HG03066 (cell line): ENCODE measurements at regions not wholly inside any gene's neighbourhood (a gene's known extent, or its start where the extent isn't known, plus 50 kb on each side); places are given as distances from the start of the nearest gene placed in this dataset.

Experiments
- ATAC-seq: cut with Tn5 transposase; IDR thresholded peaks from one replicate; pipeline ENCODE4 v1.9.1; 2021; ENCODE audit warnings: low read depth; ENCODE audit not compliant: unreplicated experiment

GRCh38 chr1:4494027-4494426 lies 160.4 kb upstream of the AJAP1 start:
- ATAC-seq: no peak

GRCh38 chr1:4494558-4494957 lies 159.9 kb upstream of the AJAP1 start:
- no peak for ATAC-seq

GRCh38 chr1:4495809-4496208 lies 158.6 kb upstream of the AJAP1 start:
- no peak for ATAC-seq

GRCh38 chr1:4500441-4500840 lies 154.0 kb upstream of the AJAP1 start:
- no peak for ATAC-seq

- ATAC-seq: no peak
Measured at GRCh38 chr1:4506591-4506990, 147.8 kb upstream of the AJAP1 start.

- no peak for ATAC-seq
Measured at GRCh38 chr1:4509206-4509605, 145.2 kb upstream of the AJAP1 start.

GRCh38 chr1:4510276-4510691 lies 144.1 kb upstream of the AJAP1 start:
- ATAC-seq: no peak

- no peak for ATAC-seq
Measured at GRCh38 chr1:4511374-4511773, 143.0 kb upstream of the AJAP1 start.

- ATAC-seq: no peak
Measured at GRCh38 chr1:4512636-4513035, 141.8 kb upstream of the AJAP1 start.

GRCh38 chr1:4513685-4514084 lies 140.7 kb upstream of the AJAP1 start:
- no peak for ATAC-seq

- no peak for ATAC-seq
Measured at GRCh38 chr1:4515727-4516289, 138.6 kb upstream of the AJAP1 start.

GRCh38 chr1:4516596-4516995 lies 137.8 kb upstream of the AJAP1 start:
- no peak for ATAC-seq

- ATAC-seq: no peak
Measured at GRCh38 chr1:4517186-4517954, 137.0 kb upstream of the AJAP1 start.

- ATAC-seq: no peak
Measured at GRCh38 chr1:4518621-4519020, 135.8 kb upstream of the AJAP1 start.

- ATAC-seq: no peak
Measured at GRCh38 chr1:4519954-4520353, 134.5 kb upstream of the AJAP1 start.

GRCh38 chr1:4523551-4523950 lies 130.9 kb upstream of the AJAP1 start:
- no peak for ATAC-seq

- ATAC-seq: no peak
Measured at GRCh38 chr1:4526747-4527146, 127.7 kb upstream of the AJAP1 start.

- ATAC-seq: no peak
Measured at GRCh38 chr1:4527819-4528218, 126.6 kb upstream of the AJAP1 start.

- no peak for ATAC-seq
Measured at GRCh38 chr1:4528590-4528989, 125.8 kb upstream of the AJAP1 start.

GRCh38 chr1:4529446-4530165 lies 124.8 kb upstream of the AJAP1 start:
- ATAC-seq: no peak

- ATAC-seq: no peak
Measured at GRCh38 chr1:4530166-4530785, 124.1 kb upstream of the AJAP1 start.
